Erythroblast (primary cell): ENCODE measurements at regions not wholly inside any gene's neighbourhood (a gene's known extent, or its start where the extent isn't known, plus 50 kb on each side); places are given as distances from the start of the nearest gene placed in this dataset.

Source experiments
- GATA1 ChIP-seq: IDR thresholded peaks from 2 replicates; pipeline ENCODE4 v1.6.1; 2011; ENCODE audit warnings: low read depth, mild to moderate bottlenecking, control low read depth, low read length, moderate library complexity
- POLR2A ChIP-seq: IDR thresholded peaks from 2 replicates; pipeline ENCODE4 v1.6.1; 2011; ENCODE audit warnings: mild to moderate bottlenecking, low read length

DNA sequence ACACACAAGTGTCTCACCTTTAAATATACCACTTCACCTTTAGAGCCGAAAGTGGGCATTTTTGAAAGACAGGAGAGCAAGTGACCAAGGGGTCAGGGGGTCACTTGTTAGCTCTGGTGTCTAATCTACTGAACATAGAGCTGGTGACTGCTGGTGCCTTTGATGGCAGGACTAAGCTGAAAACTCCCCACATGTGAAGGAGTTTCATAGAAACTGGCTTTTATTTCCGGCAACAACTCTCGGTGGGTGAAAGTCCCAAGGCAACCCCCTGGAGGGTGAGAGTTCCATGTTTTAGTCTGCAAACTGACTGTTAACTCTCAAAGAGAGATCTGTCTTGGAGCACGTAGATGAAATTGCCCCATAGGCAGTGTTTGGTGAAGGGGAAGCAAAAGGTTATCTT is 466.9 kb downstream of the DMRTA1 start:
- TF ChIP-seq POLR2A (no peak), GATA1 (no peak)
